ENCODE measurements at regions not wholly inside any gene's neighbourhood (a gene's known extent, or its start where the extent isn't known, plus 50 kb on each side); places are given as distances from the start of the nearest gene placed in this dataset.
"Not testable (repeated sequence)": the region's sequence is repeated elsewhere in the genome, so short reads cannot be mapped to it uniquely, and the experiment has no call there.

DNA sequence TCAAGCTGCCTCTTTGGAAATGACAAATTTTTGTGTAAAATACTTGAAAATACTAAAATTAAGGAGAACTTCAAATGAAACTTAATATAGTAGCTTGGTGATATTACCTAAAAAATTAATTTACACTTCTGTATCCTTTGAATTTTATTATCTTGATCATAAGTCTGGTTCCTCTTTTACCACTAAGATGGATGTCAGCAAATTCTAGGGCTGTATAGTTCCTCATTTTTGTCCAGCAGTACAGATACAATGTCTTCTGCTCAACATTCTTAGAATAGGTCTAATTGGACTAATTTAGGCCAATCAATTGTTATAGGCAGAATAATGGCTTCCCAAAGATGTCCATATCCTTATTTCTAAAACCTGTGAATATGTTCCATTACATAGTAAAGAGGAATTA lies 1298.0 kb upstream of the RAG2 start:
- H3K9me3 ChIP-seq: peaks cover 0 to 19% (median 15%) of the 10 kb centered on the region in 4 donors
- H3K4me1 ChIP-seq: no peaks in the 10 kb centered on the region
- intact Hi-C loops (cut with DNase I; ENCODE audit: low total_unique reads): no loop called here
- no peaks in the 10 kb centered on the region for H3K27me3 ChIP-seq
- H3K27ac ChIP-seq: no peak overlapping the region
- DNase-seq: no peak
- no peaks in the 10 kb centered on the region for H3K36me3 ChIP-seq
- H3K4me3 ChIP-seq: no peak overlapping the region
- TF ChIP-seq POLR2AphosphoS5 (IDR thresholded peaks at IDR 0.05) (no peak), EP300 (IDR thresholded peaks at IDR 0.05) (no peak), POLR2A (IDR thresholded peaks at IDR 0.05) (no peak)
- TF ChIP-seq, protein P1, sequence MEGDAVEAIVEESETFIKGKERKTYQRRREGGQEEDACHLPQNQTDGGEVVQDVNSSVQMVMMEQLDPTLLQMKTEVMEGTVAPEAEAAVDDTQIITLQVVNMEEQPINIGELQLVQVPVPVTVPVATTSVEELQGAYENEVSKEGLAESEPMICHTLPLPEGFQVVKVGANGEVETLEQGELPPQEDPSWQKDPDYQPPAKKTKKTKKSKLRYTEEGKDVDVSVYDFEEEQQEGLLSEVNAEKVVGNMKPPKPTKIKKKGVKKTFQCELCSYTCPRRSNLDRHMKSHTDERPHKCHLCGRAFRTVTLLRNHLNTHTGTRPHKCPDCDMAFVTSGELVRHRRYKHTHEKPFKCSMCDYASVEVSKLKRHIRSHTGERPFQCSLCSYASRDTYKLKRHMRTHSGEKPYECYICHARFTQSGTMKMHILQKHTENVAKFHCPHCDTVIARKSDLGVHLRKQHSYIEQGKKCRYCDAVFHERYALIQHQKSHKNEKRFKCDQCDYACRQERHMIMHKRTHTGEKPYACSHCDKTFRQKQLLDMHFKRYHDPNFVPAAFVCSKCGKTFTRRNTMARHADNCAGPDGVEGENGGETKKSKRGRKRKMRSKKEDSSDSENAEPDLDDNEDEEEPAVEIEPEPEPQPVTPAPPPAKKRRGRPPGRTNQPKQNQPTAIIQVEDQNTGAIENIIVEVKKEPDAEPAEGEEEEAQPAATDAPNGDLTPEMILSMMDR (IDR thresholded peaks at IDR 0.05): no peak

DNA sequence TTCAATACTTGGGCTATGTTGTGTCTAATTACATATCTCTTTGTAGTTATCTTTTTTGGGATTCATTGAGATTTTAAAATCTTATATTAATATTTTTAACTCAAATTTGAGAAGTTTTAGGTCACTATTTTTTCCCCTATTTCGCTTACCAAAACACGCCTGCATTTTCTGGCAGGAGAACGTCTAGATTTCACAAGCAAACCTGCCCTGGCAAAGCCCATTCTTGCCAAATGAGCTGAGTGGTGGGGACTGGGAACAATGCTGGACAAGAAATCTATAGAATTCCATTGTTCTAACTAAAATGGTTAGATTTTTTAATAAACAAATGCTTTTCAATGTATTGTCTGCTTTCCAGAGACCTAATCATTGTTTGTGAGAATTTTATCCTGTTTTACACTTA lies 1283.7 kb upstream of the RAG2 start:
- no peak for DNase-seq
- intact Hi-C loops (cut with DNase I; ENCODE audit: low total_unique reads): no loop called here
- H3K4me1 ChIP-seq: no peaks in the 10 kb centered on the region
- TF ChIP-seq POLR2A (IDR thresholded peaks at IDR 0.05): no peak
- TF ChIP-seq, protein P1 (IDR thresholded peaks at IDR 0.05): no peak
- TF ChIP-seq EP300 (IDR thresholded peaks at IDR 0.05): no peak
- no peak for TF ChIP-seq POLR2AphosphoS5 (IDR thresholded peaks at IDR 0.05)
- no peak overlapping the region for H3K27ac ChIP-seq
- H3K9me3 ChIP-seq: peaks cover 0 to 6% (median 0%) of the 10 kb centered on the region in 4 donors
- H3K36me3 ChIP-seq: no peaks in the 10 kb centered on the region
- no peaks in the 10 kb centered on the region for H3K27me3 ChIP-seq
- no peak overlapping the region for H3K4me3 ChIP-seq
- WGBS, 5 donors: 66 to 76% (median 74%) methylated on average over 3 of the region's 3 CpGs

DNA sequence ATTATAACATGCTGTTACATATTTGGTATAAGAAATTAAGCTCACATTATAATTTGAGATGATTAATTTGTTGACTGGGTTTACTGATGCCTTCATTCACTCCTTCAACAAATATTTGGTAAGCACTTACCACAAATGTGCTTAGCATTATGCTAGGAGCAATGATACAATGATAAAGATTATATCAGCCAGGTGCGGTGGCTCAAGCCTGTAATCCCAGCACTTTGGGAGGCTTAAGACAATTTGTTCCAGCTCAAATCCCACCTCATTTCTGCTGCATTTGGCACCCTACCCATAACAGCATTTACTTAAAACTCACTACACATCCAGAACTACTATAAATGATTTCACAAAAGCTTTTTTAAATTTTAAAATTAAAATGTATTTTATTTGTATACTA lies 1263.6 kb upstream of the RAG2 start:
- no peak for TF ChIP-seq EP300 (IDR thresholded peaks at IDR 0.05)
- TF ChIP-seq POLR2A (IDR thresholded peaks at IDR 0.05): no peak
- TF ChIP-seq, protein P1 (IDR thresholded peaks at IDR 0.05): no peak
- no peak for TF ChIP-seq POLR2AphosphoS5 (IDR thresholded peaks at IDR 0.05)
- intact Hi-C loops (cut with DNase I; ENCODE audit: low total_unique reads): no loop called here
- Histone ChIP-seq H3K4me1 (no peaks in the 10 kb centered on the region), H3K4me3 (no peak overlapping the region), H3K9me3 (peaks cover 0 to 4% (median 0%) of the 10 kb centered on the region in 4 donors), H3K36me3 (no peaks in the 10 kb centered on the region), H3K27ac (no peak overlapping the region), H3K27me3 (no peaks in the 10 kb centered on the region)
- no peak for DNase-seq
- 80 to 92% (median 84%) methylated on average over 1 of the region's 1 CpG for WGBS, 5 donors

DNA sequence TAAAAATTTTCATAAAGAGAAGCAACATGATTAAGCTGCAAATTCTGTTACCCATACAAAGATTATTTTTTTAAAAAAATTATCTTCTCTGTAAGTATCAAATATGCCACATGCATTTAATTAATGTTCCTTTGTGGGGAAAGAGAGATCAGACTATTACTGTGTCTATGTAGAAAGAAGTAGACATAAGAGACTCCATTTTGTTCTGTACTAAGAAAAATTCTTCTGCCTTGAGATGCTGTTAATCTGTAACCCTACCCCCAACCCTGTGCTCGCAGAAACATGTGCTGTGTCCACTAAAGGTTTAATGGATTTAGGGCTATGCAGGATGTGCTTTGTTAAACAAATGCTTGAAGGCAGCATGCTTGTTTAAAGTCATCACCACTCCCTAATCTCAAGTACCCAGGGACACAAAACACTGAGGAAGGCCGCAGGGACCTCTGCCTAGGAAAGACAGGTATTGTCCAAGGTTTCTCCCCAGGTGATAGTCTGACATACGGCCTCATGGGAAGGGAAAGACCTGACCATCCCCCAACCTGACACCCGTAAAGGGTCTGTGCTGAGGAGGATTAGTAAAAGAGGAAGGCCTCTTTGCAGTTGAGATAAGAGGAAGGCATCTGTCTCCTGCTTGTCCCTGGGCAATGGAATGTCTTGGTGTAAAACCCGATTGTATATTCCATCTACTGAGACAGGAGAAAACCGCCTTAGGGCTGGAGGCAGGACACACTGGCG lies 1260.9 kb upstream of the RAG2 start:
- H3K4me1 ChIP-seq; DNase-seq; H3K27ac ChIP-seq; H3K36me3 ChIP-seq; H3K27me3 ChIP-seq; H3K4me3 ChIP-seq; intact Hi-C loops (cut with DNase I; ENCODE audit: low total_unique reads); H3K9me3 ChIP-seq: not testable (repeated sequence)
- WGBS, 5 donors: 38 to 55% (median 41%) methylated on average over 7 of the region's 7 CpGs

DNA sequence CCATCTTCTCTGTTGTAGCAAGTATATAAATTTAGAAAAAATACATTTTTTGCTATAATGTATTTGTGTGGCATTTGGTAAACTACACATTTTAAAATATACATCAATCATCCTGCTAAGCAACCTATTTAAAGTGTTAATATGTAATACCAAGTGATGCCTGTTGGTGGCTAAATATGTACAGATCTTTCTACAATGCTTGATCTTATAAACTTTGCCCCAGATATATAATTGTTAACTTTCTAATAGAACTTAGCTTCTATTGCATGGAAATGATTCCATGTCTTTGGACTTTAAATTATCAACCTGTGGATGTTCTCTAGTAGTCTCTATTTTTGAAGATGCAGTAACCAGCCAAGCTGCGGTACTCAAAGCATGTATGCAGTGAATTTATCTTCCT lies 1260.4 kb upstream of the RAG2 start:
- intact Hi-C loops (cut with DNase I; ENCODE audit: low total_unique reads): no loop called here
- Histone ChIP-seq H3K9me3 (peaks cover 0 to 4% (median 0%) of the 10 kb centered on the region in 4 donors), H3K36me3 (no peaks in the 10 kb centered on the region), H3K27me3 (no peaks in the 10 kb centered on the region), H3K4me1 (no peaks in the 10 kb centered on the region), H3K4me3 (no peak overlapping the region), H3K27ac (no peak overlapping the region)
- no peak for TF ChIP-seq EP300 (IDR thresholded peaks at IDR 0.05)
- TF ChIP-seq, protein P1 (IDR thresholded peaks at IDR 0.05): peak in 1 of 7 experiments; percentile 20
- 86 to 100% (median 97%) methylated on average over 1 of the region's 1 CpG for WGBS, 5 donors
- no peak for DNase-seq

Data from stomach (tissue), 8 donors.